Suprapubic skin (tissue), 4 donors: ENCODE measurements at regions not wholly inside any gene's neighbourhood (a gene's known extent, or its start where the extent isn't known, plus 50 kb on each side); places are given as distances from the start of the nearest gene placed in this dataset.

Experiments used
- EP300 ChIP-seq: sonication (generic); formaldehyde crosslinking; IDR thresholded peaks from one replicate; pipeline ENCODE4 v1.6.1; 2017; ENCODE audit warnings: antibody characterized with exemption
- POLR2A ChIP-seq, 2 donors: fragments of 450-650 bp; IDR thresholded peaks; one replicate each; pipeline ENCODE4 v1.6.1; 2017; ENCODE audit warnings: antibody characterized with exemption in 2 of 2, mild to moderate bottlenecking in 2 of 2, moderate library complexity in 2 of 2
- POLR2AphosphoS5 ChIP-seq, 3 donors: sonication (generic); formaldehyde crosslinking; IDR thresholded peaks; one replicate each; pipeline ENCODE4 v1.6.1; 2017; ENCODE audit warnings: antibody characterized with exemption in 3 of 3
- TF ChIP-seq, protein P1 (sequence below), 2 donors: fragments of 200-600 bp in 1 of 2; fragments of 450-650 bp in 1 of 2; sonication (generic) in 1 of 2; IDR thresholded peaks; one replicate each; pipeline ENCODE4 v1.5.1; 2016 to 2019; ENCODE audit warnings: antibody characterized with exemption in 2 of 2, mild to moderate bottlenecking in 1 of 2, moderate library complexity in 1 of 2

DNA sequence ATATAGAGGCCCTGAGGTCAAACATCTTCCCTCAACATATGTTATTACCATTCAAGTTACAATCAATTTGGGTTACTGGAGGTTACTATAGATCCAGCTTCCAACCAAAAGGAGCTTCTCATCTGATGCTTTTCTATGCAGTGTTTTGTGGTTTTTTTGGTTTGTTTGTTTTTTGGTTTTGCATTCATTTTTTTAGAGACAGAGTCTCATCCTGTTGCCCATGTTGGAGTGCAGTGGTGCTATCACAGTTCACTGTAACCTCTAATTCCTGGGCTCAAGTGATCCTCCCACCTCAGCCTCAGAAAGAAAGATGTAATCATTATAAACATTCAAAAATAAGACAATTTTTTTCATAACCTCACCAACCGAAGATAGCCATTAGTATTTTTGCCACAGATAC, 124.4 kb upstream of the JARID2 start:
- TF ChIP-seq EP300 (no peak), POLR2AphosphoS5 (IDR thresholded peaks at IDR 0.05) (no peak), POLR2A (IDR thresholded peaks at IDR 0.05) (no peak)
- TF ChIP-seq, protein P1, sequence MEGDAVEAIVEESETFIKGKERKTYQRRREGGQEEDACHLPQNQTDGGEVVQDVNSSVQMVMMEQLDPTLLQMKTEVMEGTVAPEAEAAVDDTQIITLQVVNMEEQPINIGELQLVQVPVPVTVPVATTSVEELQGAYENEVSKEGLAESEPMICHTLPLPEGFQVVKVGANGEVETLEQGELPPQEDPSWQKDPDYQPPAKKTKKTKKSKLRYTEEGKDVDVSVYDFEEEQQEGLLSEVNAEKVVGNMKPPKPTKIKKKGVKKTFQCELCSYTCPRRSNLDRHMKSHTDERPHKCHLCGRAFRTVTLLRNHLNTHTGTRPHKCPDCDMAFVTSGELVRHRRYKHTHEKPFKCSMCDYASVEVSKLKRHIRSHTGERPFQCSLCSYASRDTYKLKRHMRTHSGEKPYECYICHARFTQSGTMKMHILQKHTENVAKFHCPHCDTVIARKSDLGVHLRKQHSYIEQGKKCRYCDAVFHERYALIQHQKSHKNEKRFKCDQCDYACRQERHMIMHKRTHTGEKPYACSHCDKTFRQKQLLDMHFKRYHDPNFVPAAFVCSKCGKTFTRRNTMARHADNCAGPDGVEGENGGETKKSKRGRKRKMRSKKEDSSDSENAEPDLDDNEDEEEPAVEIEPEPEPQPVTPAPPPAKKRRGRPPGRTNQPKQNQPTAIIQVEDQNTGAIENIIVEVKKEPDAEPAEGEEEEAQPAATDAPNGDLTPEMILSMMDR (IDR thresholded peaks at IDR 0.05): no peak
